ENCODE measurements at regions not wholly inside any gene's neighbourhood (a gene's known extent, or its start where the extent isn't known, plus 50 kb on each side); places are given as distances from the start of the nearest gene placed in this dataset.

DNA sequence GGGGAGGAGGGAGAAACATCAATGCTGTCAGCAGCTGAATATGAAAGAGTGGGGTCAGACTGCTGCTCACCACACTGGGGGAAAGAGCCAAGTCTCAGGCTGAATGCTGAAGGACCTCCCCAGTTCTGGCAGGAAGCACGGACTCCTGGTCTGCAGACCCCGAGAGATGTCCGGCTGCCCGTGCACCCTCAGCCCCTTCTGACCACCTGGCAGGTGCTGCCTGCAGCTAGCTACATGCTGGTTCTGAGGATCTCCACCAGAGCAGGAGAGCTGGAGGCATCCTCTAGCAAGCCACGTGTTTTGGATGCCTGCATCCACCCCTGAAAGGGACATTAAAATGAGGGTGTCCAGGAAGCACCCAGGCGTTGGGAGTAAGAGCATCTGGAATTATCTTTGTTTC is 74.2 kb downstream of the HTR5A start:
- TF ChIP-seq EZH2phosphoT487 (IDR thresholded peaks at IDR 0.05) (no peak), EZH2 (IDR thresholded peaks at IDR 0.05) (no peak)
- TF ChIP-seq, protein P1, sequence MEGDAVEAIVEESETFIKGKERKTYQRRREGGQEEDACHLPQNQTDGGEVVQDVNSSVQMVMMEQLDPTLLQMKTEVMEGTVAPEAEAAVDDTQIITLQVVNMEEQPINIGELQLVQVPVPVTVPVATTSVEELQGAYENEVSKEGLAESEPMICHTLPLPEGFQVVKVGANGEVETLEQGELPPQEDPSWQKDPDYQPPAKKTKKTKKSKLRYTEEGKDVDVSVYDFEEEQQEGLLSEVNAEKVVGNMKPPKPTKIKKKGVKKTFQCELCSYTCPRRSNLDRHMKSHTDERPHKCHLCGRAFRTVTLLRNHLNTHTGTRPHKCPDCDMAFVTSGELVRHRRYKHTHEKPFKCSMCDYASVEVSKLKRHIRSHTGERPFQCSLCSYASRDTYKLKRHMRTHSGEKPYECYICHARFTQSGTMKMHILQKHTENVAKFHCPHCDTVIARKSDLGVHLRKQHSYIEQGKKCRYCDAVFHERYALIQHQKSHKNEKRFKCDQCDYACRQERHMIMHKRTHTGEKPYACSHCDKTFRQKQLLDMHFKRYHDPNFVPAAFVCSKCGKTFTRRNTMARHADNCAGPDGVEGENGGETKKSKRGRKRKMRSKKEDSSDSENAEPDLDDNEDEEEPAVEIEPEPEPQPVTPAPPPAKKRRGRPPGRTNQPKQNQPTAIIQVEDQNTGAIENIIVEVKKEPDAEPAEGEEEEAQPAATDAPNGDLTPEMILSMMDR (IDR thresholded peaks at IDR 0.05): no peak
- no peak for DNase-seq (ENCODE audit: low spot score)
- Mint-ChIP-seq H3K4me1 (no peaks in the 10 kb centered on the region), H3K36me3 (no peaks in the 10 kb centered on the region), H3K27me3 (ENCODE audit: insufficient read depth, low read depth) (peaks cover 8% of the 10 kb centered on the region), H3K9me3 (no peaks in the 10 kb centered on the region), H3K4me3 (no peak overlapping the region), H3K27ac (no peak overlapping the region)
- Histone ChIP-seq H2AFZ (replicated peaks) (no peak overlapping the region), H3K36me3 (no peaks in the 10 kb centered on the region), H3K79me2 (ENCODE audit: low read depth) (no peaks in the 10 kb centered on the region), H3K4me3 (no peak overlapping the region), H3K4me1 (no peaks in the 10 kb centered on the region), H3K27me3 (no peaks in the 10 kb centered on the region), H3K9me3 (ENCODE audit: low read depth) (no peaks in the 10 kb centered on the region), H3K4me2 (no peak overlapping the region), H4K20me1 (ENCODE audit: low read depth) (no peaks in the 10 kb centered on the region), H3K27ac (no peak overlapping the region), H3K9ac (no peak overlapping the region), H3F3A (ENCODE audit: low read depth) (no peaks in the 10 kb centered on the region)

DNA sequence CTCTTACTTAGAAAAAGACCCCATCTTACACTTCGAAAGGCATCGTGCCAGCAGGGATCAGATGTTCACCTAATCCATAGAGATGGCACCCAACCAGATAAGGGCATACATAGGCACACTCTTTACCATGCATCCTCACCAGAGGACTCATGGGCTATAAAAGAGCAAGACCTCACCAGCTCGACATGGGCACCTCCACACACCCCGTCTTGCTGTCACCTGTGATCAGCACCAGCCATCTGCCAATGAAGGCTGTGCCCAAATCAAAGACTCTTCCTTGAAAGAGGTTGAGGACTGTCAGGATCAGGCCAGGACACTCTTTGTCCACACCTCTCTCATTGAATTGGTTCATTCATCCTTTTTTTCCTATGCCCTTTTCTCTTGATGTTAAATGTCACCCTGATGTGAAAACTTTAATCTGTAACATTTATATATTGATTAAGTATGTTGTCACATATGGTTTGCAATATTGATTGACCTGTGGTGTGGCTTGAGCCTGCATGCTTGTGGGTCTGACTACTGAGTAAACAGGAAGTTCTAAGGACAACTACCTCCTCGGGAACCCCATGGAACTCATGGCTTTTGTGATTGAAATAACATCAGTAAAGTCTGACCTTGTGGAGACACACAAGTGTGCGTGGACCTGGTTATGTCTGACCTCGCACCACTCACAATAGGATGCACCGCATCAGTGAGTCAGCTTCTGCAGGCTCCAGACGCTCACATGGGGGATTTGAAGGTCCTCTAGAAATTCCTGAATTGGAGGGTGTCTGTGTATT is 75.5 kb downstream of the HTR5A start:
- no peak overlapping the region for H3K4me3 ChIP-seq
- TF ChIP-seq EZH2 (IDR thresholded peaks at IDR 0.05) (no peak), EZH2phosphoT487 (IDR thresholded peaks at IDR 0.05) (no peak)
- no peaks in the 10 kb centered on the region for H3F3A ChIP-seq (ENCODE audit: low read depth)
- Mint-ChIP-seq H3K27ac (no peak overlapping the region), H3K36me3 (no peaks in the 10 kb centered on the region), H3K4me3 (no peak overlapping the region), H3K4me1 (no peaks in the 10 kb centered on the region), H3K27me3 (ENCODE audit: insufficient read depth, low read depth) (peaks cover 6% of the 10 kb centered on the region), H3K9me3 (no peaks in the 10 kb centered on the region)
- no peaks in the 10 kb centered on the region for H4K20me1 ChIP-seq (ENCODE audit: low read depth)
- no peaks in the 10 kb centered on the region for H3K27me3 ChIP-seq
- H3K79me2 ChIP-seq (ENCODE audit: low read depth): no peaks in the 10 kb centered on the region
- H3K27ac ChIP-seq: no peak overlapping the region
- no peak overlapping the region for H3K4me2 ChIP-seq
- no peak overlapping the region for H2AFZ ChIP-seq (replicated peaks)
- DNase-seq (ENCODE audit: low spot score): no peak
- H3K4me1 ChIP-seq: no peaks in the 10 kb centered on the region
- H3K9ac ChIP-seq: no peak overlapping the region
- no peaks in the 10 kb centered on the region for H3K9me3 ChIP-seq (ENCODE audit: low read depth)
- H3K36me3 ChIP-seq: no peaks in the 10 kb centered on the region

DNA sequence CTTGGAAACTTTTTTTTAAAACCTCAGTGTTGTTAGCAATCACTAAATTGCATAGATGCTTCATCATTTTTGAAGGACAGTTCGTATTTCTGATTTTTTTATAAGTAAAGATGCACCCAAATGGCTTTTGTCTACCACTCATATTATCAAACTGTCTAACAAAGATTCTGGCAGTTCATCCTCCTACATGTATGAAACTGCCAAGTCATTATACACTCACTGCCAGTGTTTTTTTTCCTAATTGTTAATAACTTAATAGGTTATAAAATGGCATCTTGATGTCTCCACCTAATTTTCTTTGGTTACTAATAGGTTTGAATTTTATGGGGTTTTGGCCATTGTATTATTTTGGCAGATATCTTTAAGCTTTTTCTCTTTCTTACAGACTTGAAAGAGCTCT is 77.0 kb downstream of the HTR5A start:
- Histone ChIP-seq H3K36me3 (no peaks in the 10 kb centered on the region), H3K4me3 (no peak overlapping the region), H3K27me3 (no peaks in the 10 kb centered on the region), H3K79me2 (ENCODE audit: low read depth) (no peaks in the 10 kb centered on the region), H3K4me1 (no peaks in the 10 kb centered on the region), H3F3A (ENCODE audit: low read depth) (no peaks in the 10 kb centered on the region), H3K9ac (no peak overlapping the region), H3K4me2 (no peak overlapping the region), H2AFZ (replicated peaks) (no peak overlapping the region), H3K27ac (no peak overlapping the region), H4K20me1 (ENCODE audit: low read depth) (no peaks in the 10 kb centered on the region), H3K9me3 (ENCODE audit: low read depth) (no peaks in the 10 kb centered on the region)
- Mint-ChIP-seq H3K27ac (no peak overlapping the region), H3K4me1 (no peaks in the 10 kb centered on the region), H3K4me3 (no peak overlapping the region), H3K9me3 (no peaks in the 10 kb centered on the region), H3K36me3 (no peaks in the 10 kb centered on the region), H3K27me3 (ENCODE audit: insufficient read depth, low read depth) (no peaks in the 10 kb centered on the region)
- TF ChIP-seq EZH2phosphoT487 (IDR thresholded peaks at IDR 0.05): no peak
- TF ChIP-seq, protein P1 (IDR thresholded peaks at IDR 0.05): no peak
- no peak for TF ChIP-seq EZH2 (IDR thresholded peaks at IDR 0.05)
- no peak for DNase-seq (ENCODE audit: low spot score)

DNA sequence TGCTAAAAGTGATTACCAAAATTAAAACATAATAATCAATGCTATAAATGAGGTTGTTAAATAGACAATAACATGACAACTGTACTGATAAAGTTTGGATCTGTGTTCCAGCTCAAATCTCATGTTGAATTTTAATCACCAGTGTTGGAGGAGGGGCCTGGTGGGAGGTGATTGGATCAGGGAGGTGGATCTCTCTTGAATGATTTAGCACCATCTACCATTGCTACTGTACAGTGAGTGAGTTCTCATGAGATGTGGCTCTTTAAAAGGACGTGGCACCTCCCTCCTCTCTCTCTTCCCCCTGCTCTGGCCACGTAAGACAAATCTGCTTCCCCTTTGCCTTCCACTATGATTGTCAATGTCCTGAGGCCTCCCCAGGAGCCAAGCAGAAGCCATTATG is 77.5 kb downstream of the HTR5A start:
- no peak overlapping the region for H3K27ac Mint-ChIP-seq
- H2AFZ ChIP-seq (replicated peaks): no peak overlapping the region
- TF ChIP-seq EZH2phosphoT487 (IDR thresholded peaks at IDR 0.05): no peak
- H3K4me2 ChIP-seq: no peak overlapping the region
- H3K36me3 Mint-ChIP-seq: no peaks in the 10 kb centered on the region
- no peaks in the 10 kb centered on the region for H3K4me1 Mint-ChIP-seq
- no peak for DNase-seq (ENCODE audit: low spot score)
- H3K4me3 ChIP-seq: no peak overlapping the region
- H3K9me3 ChIP-seq (ENCODE audit: low read depth): no peaks in the 10 kb centered on the region
- H4K20me1 ChIP-seq (ENCODE audit: low read depth): no peaks in the 10 kb centered on the region
- H3K27me3 ChIP-seq: no peaks in the 10 kb centered on the region
- H3K36me3 ChIP-seq: no peaks in the 10 kb centered on the region
- no peaks in the 10 kb centered on the region for H3K79me2 ChIP-seq (ENCODE audit: low read depth)
- no peaks in the 10 kb centered on the region for H3K9me3 Mint-ChIP-seq
- no peaks in the 10 kb centered on the region for H3K4me1 ChIP-seq
- no peak overlapping the region for H3K9ac ChIP-seq
- no peak overlapping the region for H3K4me3 Mint-ChIP-seq
- no peaks in the 10 kb centered on the region for H3F3A ChIP-seq (ENCODE audit: low read depth)
- H3K27me3 Mint-ChIP-seq (ENCODE audit: insufficient read depth, low read depth): no peaks in the 10 kb centered on the region
- no peak overlapping the region for H3K27ac ChIP-seq

Measured in neural progenitor cell (in vitro differentiated cells).